Mucosa of descending colon (tissue), 3 donors: ENCODE measurements at regions not wholly inside any gene's neighbourhood (a gene's known extent, or its start where the extent isn't known, plus 50 kb on each side); places are given as distances from the start of the nearest gene placed in this dataset.

Experiments
- ATAC-seq: fragments of 200-7000 bp; cut with Tn5 transposase; one replicate; pipeline ENCODE4 v1.9.1; 2020; ENCODE audit warnings: mild to moderate bottlenecking, moderate library complexity
- DNase-seq, 3 donors: peaks; one replicate each; pipeline ENCODE4 v3.0.0-alpha.2; 2020
- H3K36me3 ChIP-seq: fragments of 200-600 bp; one replicate; pipeline ENCODE4 v1.8.0; 2021; ENCODE audit warnings: low read depth, mild to moderate bottlenecking
- H3K4me1 ChIP-seq: fragments of 200-600 bp; one replicate; pipeline ENCODE4 v1.8.0; 2021; ENCODE audit warnings: low read depth, mild to moderate bottlenecking
- H3K4me3 ChIP-seq: fragments of 200-600 bp; one replicate; pipeline ENCODE4 v1.8.0; 2021; ENCODE audit warnings: mild to moderate bottlenecking
- H3K9me3 ChIP-seq: fragments of 200-600 bp; one replicate; pipeline ENCODE4 v1.8.0; 2021; ENCODE audit warnings: mild to moderate bottlenecking
- intact Hi-C, 2 donors: fragments of 100-400 bp; cut with DNase I in 1 of 2; cut with micrococcal nuclease in 1 of 2; formaldehyde crosslinking; loops; one replicate each; pipeline versions ENCODE4 v1.11.0 to v1.11.1; 2022; cut with DNase I, micrococcal nuclease
- TF ChIP-seq, protein P1 (sequence below): fragments of 200-600 bp; IDR thresholded peaks from one replicate; pipeline ENCODE4 v1.8.0; 2022; ENCODE audit warnings: antibody characterized with exemption, mild to moderate bottlenecking
- donor health status: DM: no; HTN: no; CAD: no; lungs with moderate emphysema.
- donor health status: DM: no; HTN: no; CAD: no.
- donor health status: DM: no; HTN: yes; CAD: no.

- intact Hi-C loops = no loop called here
Measured at GRCh38 chr17:71361656-71362450, 759.0 kb upstream of the SOX9 start.

DNA sequence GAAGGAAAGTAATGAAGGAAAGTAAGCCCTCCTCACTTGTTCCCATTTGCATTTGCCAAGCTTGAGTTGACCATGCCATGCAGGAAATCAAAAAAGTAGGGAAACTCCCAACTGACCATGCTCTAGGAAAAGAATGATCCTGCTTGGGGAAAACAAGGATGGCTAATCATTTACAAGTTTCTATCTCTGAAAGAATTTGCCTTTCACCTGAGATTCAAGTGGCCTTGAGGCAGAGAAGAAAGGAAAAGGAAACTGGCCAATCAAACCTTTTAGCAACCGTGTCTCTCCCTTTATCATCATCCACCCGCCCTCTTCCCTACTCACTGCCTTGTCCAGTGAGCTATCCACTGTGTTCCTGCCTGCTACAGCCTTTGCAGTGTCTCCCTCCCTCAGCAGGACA, 757.2 kb upstream of the SOX9 start:
- no peak overlapping the region for H3K4me3 ChIP-seq
- intact Hi-C loops = no loop called here
- TF ChIP-seq, protein P1, sequence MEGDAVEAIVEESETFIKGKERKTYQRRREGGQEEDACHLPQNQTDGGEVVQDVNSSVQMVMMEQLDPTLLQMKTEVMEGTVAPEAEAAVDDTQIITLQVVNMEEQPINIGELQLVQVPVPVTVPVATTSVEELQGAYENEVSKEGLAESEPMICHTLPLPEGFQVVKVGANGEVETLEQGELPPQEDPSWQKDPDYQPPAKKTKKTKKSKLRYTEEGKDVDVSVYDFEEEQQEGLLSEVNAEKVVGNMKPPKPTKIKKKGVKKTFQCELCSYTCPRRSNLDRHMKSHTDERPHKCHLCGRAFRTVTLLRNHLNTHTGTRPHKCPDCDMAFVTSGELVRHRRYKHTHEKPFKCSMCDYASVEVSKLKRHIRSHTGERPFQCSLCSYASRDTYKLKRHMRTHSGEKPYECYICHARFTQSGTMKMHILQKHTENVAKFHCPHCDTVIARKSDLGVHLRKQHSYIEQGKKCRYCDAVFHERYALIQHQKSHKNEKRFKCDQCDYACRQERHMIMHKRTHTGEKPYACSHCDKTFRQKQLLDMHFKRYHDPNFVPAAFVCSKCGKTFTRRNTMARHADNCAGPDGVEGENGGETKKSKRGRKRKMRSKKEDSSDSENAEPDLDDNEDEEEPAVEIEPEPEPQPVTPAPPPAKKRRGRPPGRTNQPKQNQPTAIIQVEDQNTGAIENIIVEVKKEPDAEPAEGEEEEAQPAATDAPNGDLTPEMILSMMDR = no peak
- no peaks in the 10 kb centered on the region for H3K9me3 ChIP-seq
- no peaks in the 10 kb centered on the region for H3K4me1 ChIP-seq
- ATAC-seq (no peak), DNase-seq (no peak)
- no peaks in the 10 kb centered on the region for H3K36me3 ChIP-seq

More at GRCh38 chr17:71361656-71362450, 759.0 kb upstream of the SOX9 start:
- H3K9me3 ChIP-seq = no peaks in the 10 kb centered on the region
- H3K36me3 ChIP-seq = no peaks in the 10 kb centered on the region
- no peak overlapping the region for H3K4me3 ChIP-seq
- ATAC-seq = no peak
- TF ChIP-seq, protein P1 = no peak
- DNase-seq = no peak
- H3K4me1 ChIP-seq = no peaks in the 10 kb centered on the region

DNA sequence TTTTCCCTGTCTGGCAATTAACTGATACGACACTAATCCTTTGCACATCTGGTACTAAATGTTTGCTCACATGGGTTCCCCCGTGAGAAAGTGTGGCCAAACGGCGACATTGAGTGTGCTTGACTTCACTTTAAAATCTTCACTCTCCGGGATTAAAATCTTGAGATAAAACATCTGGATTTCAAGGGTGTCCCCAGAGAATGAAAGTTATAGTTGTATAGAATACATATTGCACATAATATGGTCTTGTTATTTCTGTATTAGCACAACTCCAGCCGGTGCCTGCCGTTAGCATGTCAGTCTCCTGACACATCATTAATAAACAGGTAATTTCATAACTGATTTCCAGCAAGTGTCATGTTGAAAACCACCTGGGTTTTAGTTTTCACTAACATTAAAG, 749.0 kb upstream of the SOX9 start:
- no peaks in the 10 kb centered on the region for H3K36me3 ChIP-seq
- TF ChIP-seq, protein P1 = no peak
- DNase-seq (no peak), ATAC-seq (no peak)
- intact Hi-C loops = no loop called here
- no peaks in the 10 kb centered on the region for H3K9me3 ChIP-seq
- H3K4me1 ChIP-seq = no peaks in the 10 kb centered on the region
- no peak overlapping the region for H3K4me3 ChIP-seq

- Histone ChIP-seq H3K9me3 (no peaks in the 10 kb centered on the region), H3K4me1 (no peaks in the 10 kb centered on the region), H3K4me3 (no peak overlapping the region), H3K36me3 (no peaks in the 10 kb centered on the region)
- TF ChIP-seq, protein P1 = no peak
- no peak for DNase-seq
- intact Hi-C loops = no loop called here
- no peak for ATAC-seq
Measured at GRCh38 chr17:71375948-71376347, 744.9 kb upstream of the SOX9 start.

DNA sequence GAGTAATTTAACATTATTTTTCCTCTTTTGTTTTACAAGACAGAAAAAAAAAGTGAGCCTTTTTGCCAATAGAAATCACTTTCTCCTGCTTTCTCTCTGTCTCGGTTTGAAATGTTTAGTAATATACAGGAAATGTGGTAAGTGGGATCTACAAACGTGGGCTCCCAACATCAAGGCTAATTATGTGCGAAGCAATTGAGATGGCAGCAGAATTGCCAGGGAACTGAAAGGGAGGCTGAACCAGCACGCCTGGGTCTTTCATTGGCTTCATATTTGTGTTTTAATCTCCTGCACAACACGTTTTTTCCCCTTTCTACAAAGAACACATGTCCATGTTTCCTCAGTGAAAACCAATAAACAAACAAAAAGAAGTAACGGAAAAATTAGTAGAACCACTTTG, 743.9 kb upstream of the SOX9 start:
- Histone ChIP-seq H3K4me3 (no peak overlapping the region), H3K9me3 (no peaks in the 10 kb centered on the region), H3K4me1 (no peaks in the 10 kb centered on the region), H3K36me3 (no peaks in the 10 kb centered on the region)
- no peak for ATAC-seq
- intact Hi-C loops = no loop called here
- TF ChIP-seq, protein P1 = no peak
- DNase-seq = no peak

GRCh38 chr17:71378036-71378435, 742.8 kb upstream of the SOX9 start:
- Histone ChIP-seq H3K4me3 (no peak overlapping the region), H3K4me1 (no peaks in the 10 kb centered on the region), H3K36me3 (no peaks in the 10 kb centered on the region), H3K9me3 (no peaks in the 10 kb centered on the region)
- no peak for DNase-seq
- TF ChIP-seq, protein P1 = no peak
- intact Hi-C loops = no loop called here
- no peak for ATAC-seq
